Breast epithelium (tissue), 4 donors: ENCODE measurements at regions not wholly inside any gene's neighbourhood (a gene's known extent, or its start where the extent isn't known, plus 50 kb on each side); places are given as distances from the start of the nearest gene placed in this dataset.

ENCODE experiments used
- DNase-seq, 2 donors: peaks; one replicate each; pipeline ENCODE4 v3.0.0-alpha.2; 2019; ENCODE audit warnings: low spot score in 2 of 2
- H3K27ac ChIP-seq, 2 donors: fragments of 200-600 bp; sonication (generic) in 1 of 2; one replicate each; pipeline ENCODE4 v1.5.1; 2016 to 2019; ENCODE audit warnings: mild to moderate bottlenecking in 1 of 2
- H3K27me3 ChIP-seq, 2 donors: fragments of 200-600 bp; sonication (generic) in 1 of 2; one replicate each; pipeline versions ENCODE4 v1.5.1 to v1.6.0; 2017 to 2019; ENCODE audit warnings: control low read depth in 1 of 2, mild to moderate bottlenecking in 1 of 2
- H3K36me3 ChIP-seq: fragments of 200-600 bp; one replicate; pipeline ENCODE4 v1.5.1; 2019
- H3K4me1 ChIP-seq, 2 donors: fragments of 200-600 bp; sonication (generic); one replicate each; pipeline ENCODE4 v1.5.1; 2016 to 2019; ENCODE audit warnings: control low read depth in 1 of 2
- H3K4me3 ChIP-seq, 3 donors: fragments of 200-600 bp; sonication (generic); 1 replicate in 2 of 3; 2 replicates in 1 of 3; pipeline ENCODE4 v1.5.1; 2016 to 2019; ENCODE audit warnings: mild to moderate bottlenecking in 3 of 3, moderate library complexity in 2 of 3
- H3K9me3 ChIP-seq, 2 donors: fragments of 200-600 bp; sonication (generic) in 1 of 2; one replicate each; pipeline ENCODE4 v1.5.1; 2016 to 2019; ENCODE audit warnings: control low read depth in 1 of 2
- POLR2A ChIP-seq: fragments of 450-650 bp; IDR thresholded peaks from one replicate; pipeline ENCODE4 v1.6.1; 2016; ENCODE audit warnings: antibody characterized with exemption, mild to moderate bottlenecking, moderate library complexity
- POLR2AphosphoS5 ChIP-seq, 3 donors: sonication (generic); formaldehyde crosslinking; IDR thresholded peaks; one replicate each; pipeline ENCODE4 v1.6.1; 2017; ENCODE audit warnings: antibody characterized with exemption in 3 of 3
- intact Hi-C: fragments of 100-400 bp; cut with DNase I; formaldehyde crosslinking; loops from one replicate; pipeline ENCODE4 v1.15.1; 2023; ENCODE audit warnings: low total_unique reads
- TF ChIP-seq, protein P1 (sequence below), 3 donors: fragments of 450-650 bp; IDR thresholded peaks; one replicate each; pipeline ENCODE4 v1.5.1; 2016 to 2017; ENCODE audit warnings: antibody characterized with exemption in 3 of 3, mild to moderate bottlenecking in 3 of 3, moderate library complexity in 3 of 3

DNA sequence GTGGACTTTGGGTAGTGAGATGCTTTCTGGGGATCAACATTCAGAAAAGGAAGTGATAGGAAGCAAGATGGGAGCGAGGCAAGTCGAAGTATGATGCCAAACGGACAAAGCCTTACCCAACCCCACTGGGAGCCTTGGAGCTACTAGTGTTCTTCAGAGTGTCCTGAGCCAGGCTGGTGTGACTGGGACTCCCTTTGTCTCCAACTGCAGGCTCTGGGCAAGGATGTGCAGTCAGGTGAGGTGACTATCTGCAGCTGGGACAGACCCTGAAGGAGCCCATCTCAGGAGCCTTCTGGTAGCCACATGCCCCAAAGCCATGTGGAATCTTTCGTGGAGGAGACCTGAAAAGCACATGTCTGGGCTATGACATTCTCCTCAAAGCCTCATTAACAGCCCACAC is 360.6 kb downstream of the MTRR start:
- H3K9me3 ChIP-seq = no peaks in the 10 kb centered on the region
- no peak for DNase-seq

DNA sequence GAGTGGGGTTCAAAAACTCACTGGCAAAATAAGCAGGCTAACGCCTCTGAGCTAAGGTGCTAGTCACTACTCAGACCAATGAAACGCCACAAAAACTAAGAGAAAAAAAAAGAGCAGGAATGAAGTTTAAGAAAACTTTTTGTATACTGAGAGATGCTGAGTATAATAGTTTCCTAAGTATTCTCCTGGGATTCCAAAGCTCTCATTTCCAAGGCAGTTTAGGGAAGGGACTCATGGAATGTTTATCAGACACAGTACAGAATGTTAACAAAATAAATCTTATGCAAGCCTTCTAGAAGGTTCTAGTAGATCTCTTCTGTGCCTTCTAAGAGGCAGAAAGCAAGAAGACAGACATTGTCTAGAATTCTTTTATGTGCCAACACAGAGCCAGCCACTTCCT is 361.9 kb downstream of the MTRR start:
- Histone ChIP-seq H3K27ac (no peak overlapping the region), H3K4me3 (no peak overlapping the region), H3K4me1 (no peaks in the 10 kb centered on the region), H3K9me3 (no peaks in the 10 kb centered on the region), H3K36me3 (no peaks in the 10 kb centered on the region), H3K27me3 (no peaks in the 10 kb centered on the region)
- no peak for DNase-seq
- TF ChIP-seq POLR2A (no peak), POLR2AphosphoS5 (IDR thresholded peaks at IDR 0.05) (no peak)
- TF ChIP-seq, protein P1, sequence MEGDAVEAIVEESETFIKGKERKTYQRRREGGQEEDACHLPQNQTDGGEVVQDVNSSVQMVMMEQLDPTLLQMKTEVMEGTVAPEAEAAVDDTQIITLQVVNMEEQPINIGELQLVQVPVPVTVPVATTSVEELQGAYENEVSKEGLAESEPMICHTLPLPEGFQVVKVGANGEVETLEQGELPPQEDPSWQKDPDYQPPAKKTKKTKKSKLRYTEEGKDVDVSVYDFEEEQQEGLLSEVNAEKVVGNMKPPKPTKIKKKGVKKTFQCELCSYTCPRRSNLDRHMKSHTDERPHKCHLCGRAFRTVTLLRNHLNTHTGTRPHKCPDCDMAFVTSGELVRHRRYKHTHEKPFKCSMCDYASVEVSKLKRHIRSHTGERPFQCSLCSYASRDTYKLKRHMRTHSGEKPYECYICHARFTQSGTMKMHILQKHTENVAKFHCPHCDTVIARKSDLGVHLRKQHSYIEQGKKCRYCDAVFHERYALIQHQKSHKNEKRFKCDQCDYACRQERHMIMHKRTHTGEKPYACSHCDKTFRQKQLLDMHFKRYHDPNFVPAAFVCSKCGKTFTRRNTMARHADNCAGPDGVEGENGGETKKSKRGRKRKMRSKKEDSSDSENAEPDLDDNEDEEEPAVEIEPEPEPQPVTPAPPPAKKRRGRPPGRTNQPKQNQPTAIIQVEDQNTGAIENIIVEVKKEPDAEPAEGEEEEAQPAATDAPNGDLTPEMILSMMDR (IDR thresholded peaks at IDR 0.05) = no peak
- intact Hi-C loops = no loop called here

More for the DNA sequence above, 360.6 kb downstream of the MTRR start:
- H3K4me3 ChIP-seq = no peak overlapping the region
- no peaks in the 10 kb centered on the region for H3K27me3 ChIP-seq
- no peak for TF ChIP-seq POLR2A
- no peak for TF ChIP-seq POLR2AphosphoS5 (IDR thresholded peaks at IDR 0.05)
- TF ChIP-seq, protein P1 (IDR thresholded peaks at IDR 0.05) = no peak
- H3K36me3 ChIP-seq = no peaks in the 10 kb centered on the region
- H3K27ac ChIP-seq = no peak overlapping the region
- H3K4me1 ChIP-seq = no peaks in the 10 kb centered on the region
- intact Hi-C loops = no loop called here

DNA sequence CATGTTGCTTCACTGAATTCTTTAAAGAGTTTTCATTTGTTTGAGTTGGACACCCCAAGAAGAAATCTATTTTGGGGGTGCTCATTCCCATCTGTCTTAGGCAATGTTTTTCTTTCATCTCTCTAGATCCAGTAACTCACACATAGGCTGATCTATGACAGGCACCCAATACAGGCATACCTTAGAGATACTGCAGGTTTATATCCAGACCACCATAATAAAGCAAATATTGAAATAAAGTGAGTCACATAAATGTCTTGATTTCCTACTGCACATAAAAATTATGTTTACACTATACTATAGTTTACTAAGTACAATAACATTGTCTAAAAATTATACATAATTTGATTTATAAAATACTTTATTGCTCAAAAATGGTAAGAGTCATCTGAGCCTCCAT is 364.5 kb downstream of the MTRR start:
- intact Hi-C loops = no loop called here
- Histone ChIP-seq H3K27me3 (no peaks in the 10 kb centered on the region), H3K4me1 (no peaks in the 10 kb centered on the region), H3K36me3 (no peaks in the 10 kb centered on the region), H3K27ac (no peak overlapping the region), H3K9me3 (no peaks in the 10 kb centered on the region), H3K4me3 (no peak overlapping the region)
- no peak for DNase-seq
- TF ChIP-seq POLR2AphosphoS5 (IDR thresholded peaks at IDR 0.05) = no peak
- TF ChIP-seq, protein P1 (IDR thresholded peaks at IDR 0.05) = no peak
- no peak for TF ChIP-seq POLR2A

DNA sequence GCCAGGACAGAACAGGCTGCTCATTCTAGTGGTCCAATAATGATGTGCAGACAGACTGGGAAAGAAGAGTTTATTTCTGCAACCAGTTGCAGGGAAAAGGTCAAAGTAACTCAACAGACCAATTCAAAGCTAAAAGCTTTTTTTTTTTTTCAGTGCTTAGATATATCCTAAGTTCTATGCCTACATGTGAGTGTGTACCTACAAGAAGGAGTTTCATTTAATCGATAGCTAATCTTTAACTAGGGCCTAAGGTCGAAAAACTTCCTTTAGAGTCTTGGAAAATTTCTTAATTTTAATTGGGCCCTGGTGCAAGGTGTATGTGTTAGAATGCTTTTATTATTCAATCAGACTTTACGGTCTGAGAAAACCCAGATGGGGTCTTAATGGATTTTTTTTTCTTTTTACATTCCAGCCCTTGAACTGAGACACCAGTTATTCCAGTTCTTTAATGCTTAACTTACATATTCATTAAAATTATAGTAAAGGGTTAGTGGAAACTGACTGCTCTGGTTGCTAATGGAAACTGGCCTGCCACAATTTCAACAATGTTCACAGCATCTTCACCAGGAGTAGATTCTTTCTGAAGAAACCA is 365.3 kb downstream of the MTRR start:
- no peaks in the 10 kb centered on the region for H3K9me3 ChIP-seq
- H3K27me3 ChIP-seq = no peaks in the 10 kb centered on the region
- H3K4me3 ChIP-seq = no peak overlapping the region
- intact Hi-C loops = no loop called here
- DNase-seq = no peak
- no peak overlapping the region for H3K27ac ChIP-seq
- no peaks in the 10 kb centered on the region for H3K36me3 ChIP-seq
- TF ChIP-seq, protein P1 (IDR thresholded peaks at IDR 0.05) = no peak
- TF ChIP-seq POLR2A (no peak), POLR2AphosphoS5 (IDR thresholded peaks at IDR 0.05) (no peak)
- H3K4me1 ChIP-seq = no peaks in the 10 kb centered on the region

DNA sequence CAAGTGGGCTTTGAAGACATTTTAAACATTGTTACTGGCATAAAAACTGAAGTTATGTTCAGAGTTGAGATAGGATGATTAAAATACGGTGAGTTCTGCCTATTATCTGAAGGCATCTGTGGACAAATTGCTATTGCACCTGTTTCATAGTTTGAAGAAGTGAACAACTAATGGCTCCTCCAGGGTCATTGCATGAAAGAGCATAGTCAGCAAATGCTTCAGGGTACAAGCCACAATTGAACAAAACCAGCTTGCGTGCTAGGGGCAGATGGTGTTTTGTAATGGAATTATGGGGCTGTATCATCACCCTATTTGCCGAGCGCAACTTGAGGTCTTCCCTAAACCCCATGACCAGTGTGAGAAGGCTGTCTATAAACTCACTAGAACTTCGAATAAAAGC is 369.1 kb downstream of the MTRR start:
- DNase-seq = no peak
- Histone ChIP-seq H3K27me3 (no peaks in the 10 kb centered on the region), H3K4me3 (no peak overlapping the region), H3K4me1 (no peaks in the 10 kb centered on the region), H3K27ac (no peak overlapping the region), H3K36me3 (no peaks in the 10 kb centered on the region), H3K9me3 (no peaks in the 10 kb centered on the region)
- intact Hi-C loops = no loop called here
- TF ChIP-seq, protein P1 (IDR thresholded peaks at IDR 0.05) = no peak
- no peak for TF ChIP-seq POLR2A
- no peak for TF ChIP-seq POLR2AphosphoS5 (IDR thresholded peaks at IDR 0.05)
